ENCODE measurements at regions not wholly inside any gene's neighbourhood (a gene's known extent, or its start where the extent isn't known, plus 50 kb on each side); places are given as distances from the start of the nearest gene placed in this dataset.

GRCh38 chr7:29623973-29624372 lies 60.3 kb downstream of the PRR15 start:
- no peaks in the 10 kb centered on the region for H3K9me3 ChIP-seq
- H3K4me1 ChIP-seq, result peaks cover 0 to 5% (median 0%) of the 10 kb centered on the region in 3 donors
- no peaks in the 10 kb centered on the region for H3K27me3 ChIP-seq
- H3K36me3 ChIP-seq, result no peaks in the 10 kb centered on the region
- H3K4me3 ChIP-seq, result no peak overlapping the region
- no peak for ATAC-seq
- H3K27ac ChIP-seq, result no peak overlapping the region
- TF ChIP-seq EP300 (IDR thresholded peaks at IDR 0.05) (no peak), CTCF (IDR thresholded peaks at IDR 0.05) (no peak), POLR2A (IDR thresholded peaks at IDR 0.05) (no peak), POLR2AphosphoS5 (IDR thresholded peaks at IDR 0.05) (no peak)
- 86 to 91% methylated on average over 1 to 2 of the region's 2 CpGs for WGBS, 2 donors (ENCODE audit: low coverage in 1 of 2)

GRCh38 chr7:29626730-29627129 lies 63.1 kb downstream of the PRR15 start:
- WGBS, 2 donors (ENCODE audit: low coverage in 1 of 2), result 50 to 56% methylated on average over 2 of the region's 2 CpGs
- no peaks in the 10 kb centered on the region for H3K36me3 ChIP-seq
- ATAC-seq, result no peak

GRCh38 chr7:29627631-29628030 lies 64.0 kb downstream of the PRR15 start:
- no peaks in the 10 kb centered on the region for H3K27me3 ChIP-seq
- no peak for ATAC-seq
- WGBS, 2 donors (ENCODE audit: low coverage in 1 of 2), result 23% methylated on average over 2 of the region's 2 CpGs; no CpG with 5 or more reads in 1 of the 2 donors
- no peaks in the 10 kb centered on the region for H3K36me3 ChIP-seq
- peaks cover 0 to 5% (median 0%) of the 10 kb centered on the region in 3 donors for H3K4me1 ChIP-seq
- no peak overlapping the region for H3K4me3 ChIP-seq
- TF ChIP-seq EP300 (IDR thresholded peaks at IDR 0.05), result no peak
- TF ChIP-seq CTCF (IDR thresholded peaks at IDR 0.05), result no peak
- TF ChIP-seq POLR2AphosphoS5 (IDR thresholded peaks at IDR 0.05), result no peak
- TF ChIP-seq POLR2A (IDR thresholded peaks at IDR 0.05), result no peak
- H3K9me3 ChIP-seq, result no peaks in the 10 kb centered on the region
- H3K27ac ChIP-seq, result no peak overlapping the region

More at GRCh38 chr7:29626730-29627129, 63.1 kb downstream of the PRR15 start:
- no peak overlapping the region for H3K27ac ChIP-seq
- TF ChIP-seq POLR2AphosphoS5 (IDR thresholded peaks at IDR 0.05) (no peak), EP300 (IDR thresholded peaks at IDR 0.05) (no peak), CTCF (IDR thresholded peaks at IDR 0.05) (no peak), POLR2A (IDR thresholded peaks at IDR 0.05) (no peak)
- H3K9me3 ChIP-seq, result no peaks in the 10 kb centered on the region
- H3K4me1 ChIP-seq, result peaks cover 0 to 5% (median 0%) of the 10 kb centered on the region in 3 donors
- H3K4me3 ChIP-seq, result no peak overlapping the region
- no peaks in the 10 kb centered on the region for H3K27me3 ChIP-seq

GRCh38 chr7:29629507-29629906 lies 65.9 kb downstream of the PRR15 start:
- Histone ChIP-seq H3K9me3 (no peaks in the 10 kb centered on the region), H3K4me3 (no peak overlapping the region), H3K36me3 (no peaks in the 10 kb centered on the region), H3K27ac (no peak overlapping the region), H3K4me1 (peaks cover 0 to 5% (median 0%) of the 10 kb centered on the region in 3 donors), H3K27me3 (no peaks in the 10 kb centered on the region)
- WGBS, 2 donors (ENCODE audit: low coverage in 1 of 2), result 93 to 100% methylated on average over 1 to 3 of the region's 3 CpGs
- TF ChIP-seq POLR2AphosphoS5 (IDR thresholded peaks at IDR 0.05) (no peak), EP300 (IDR thresholded peaks at IDR 0.05) (no peak), POLR2A (IDR thresholded peaks at IDR 0.05) (no peak), CTCF (IDR thresholded peaks at IDR 0.05) (no peak)
- no peak for ATAC-seq

Measured in gastroesophageal sphincter (tissue), 4 donors.